Transverse colon (tissue), 4 donors: ENCODE measurements at regions not wholly inside any gene's neighbourhood (a gene's known extent, or its start where the extent isn't known, plus 50 kb on each side); places are given as distances from the start of the nearest gene placed in this dataset.

Source experiments
- DNase-seq: peaks from one replicate; pipeline ENCODE4 v3.0.0-alpha.2; 2019
- H3K27ac ChIP-seq, 4 donors: fragments of 200-600 bp; sonication (generic); 2 replicates each; pipeline ENCODE4 v1.5.1; 2016 to 2018; ENCODE audit warnings: inconsistent platforms in 4 of 4
- H3K27me3 ChIP-seq: fragments of 200-600 bp; sonication (generic); 2 replicates; pipeline ENCODE4 v1.5.1; 2017; ENCODE audit warnings: inconsistent platforms
- H3K36me3 ChIP-seq, 4 donors: fragments of 200-600 bp; sonication (generic); 2 replicates each; pipeline ENCODE4 v1.5.1; 2017 to 2019; ENCODE audit warnings: inconsistent platforms in 4 of 4
- H3K4me1 ChIP-seq, 4 donors: fragments of 200-600 bp; sonication (generic); 2 replicates each; pipeline ENCODE4 v1.5.1; 2017 to 2020; ENCODE audit warnings: inconsistent platforms in 4 of 4
- H3K4me3 ChIP-seq, 4 donors: fragments of 200-600 bp; sonication (generic); 1 replicate in 1 of 4; 2 replicates in 3 of 4; pipeline versions ENCODE4 v1.5.1 to v1.6.1; 2017 to 2019; ENCODE audit warnings: inconsistent platforms in 4 of 4
- H3K9me3 ChIP-seq, 2 donors: fragments of 200-600 bp; sonication (generic); 2 replicates each; pipeline ENCODE4 v1.5.1; 2017 to 2019; ENCODE audit warnings: inconsistent platforms in 2 of 2
- CTCF ChIP-seq, 5 experiments: fragments of 200-600 bp in 3 of 5; fragments of 450-650 bp in 2 of 5; sonication (generic) in 3 of 5; IDR thresholded peaks; 1 replicate in 2 of 5; 2 replicates in 3 of 5; pipeline ENCODE4 v1.5.1; 2016 to 2017; ENCODE audit warnings: antibody characterized with exemption in 5 of 5, inconsistent platforms in 3 of 5, mild to moderate bottlenecking in 2 of 5, moderate library complexity in 1 of 5
- EP300 ChIP-seq: sonication (generic); formaldehyde crosslinking; IDR thresholded peaks from one replicate; pipeline ENCODE4 v1.6.1; 2017; ENCODE audit warnings: antibody characterized with exemption, low read depth
- POLR2A ChIP-seq: fragments of 450-650 bp; IDR thresholded peaks from one replicate; pipeline ENCODE4 v1.6.1; 2016; ENCODE audit warnings: antibody characterized with exemption, mild to moderate bottlenecking, moderate library complexity
- POLR2AphosphoS5 ChIP-seq, 3 donors: sonication (generic); formaldehyde crosslinking; IDR thresholded peaks; one replicate each; pipeline ENCODE4 v1.6.1; 2016; ENCODE audit warnings: antibody characterized with exemption in 3 of 3
- WGBS, 2 donors: methylation state at CpG; one replicate each; pipeline ENCODE4 v1.1.5; 2018; ENCODE audit warnings: low coverage in 1 of 2; 5-methylcytosine and 5-hydroxymethylcytosine counted together
- in situ Hi-C, 4 donors: fragments of 200-750 bp; cut with MboI; loops; one replicate each; pipeline versions ENCODE4 v1.15.0 to v1.15.1; 2017; ENCODE audit warnings: low sequenced_read_pairs in 3 of 4, low pct_ligation_motif_present in 1 of 4, low pct_unique_long_range_greater_than_20kb in 1 of 4
- intact Hi-C: fragments of 100-400 bp; cut with DNase I; formaldehyde crosslinking; loops from one replicate; pipeline ENCODE4 v1.15.1; 2023; ENCODE audit warnings: low total_unique reads

- no peaks in the 10 kb centered on the region for H3K27me3 ChIP-seq
- intact Hi-C loops (no loop called here), in situ Hi-C loops (no loop called here)
- H3K9me3 ChIP-seq, result no peaks in the 10 kb centered on the region
- WGBS, 2 donors, result 80 to 100% methylated on average over 1 to 2 of the region's 2 CpGs
- DNase-seq, result no peak
- peak overlapping the region; percentile 79 to 91 (median 88) for H3K27ac ChIP-seq
- TF ChIP-seq POLR2AphosphoS5 (IDR thresholded peaks at IDR 0.05) (no peak), POLR2A (no peak), EP300 (no peak), CTCF (IDR thresholded peaks at IDR 0.05) (no peak)
- no peak overlapping the region for H3K4me3 ChIP-seq
- H3K36me3 ChIP-seq, result no peaks in the 10 kb centered on the region
- H3K4me1 ChIP-seq, result peaks cover 25 to 59% (median 45%) of the 10 kb centered on the region in 4 donors
These were observed 70.5 kb downstream of the VCPKMT start for GRCh38 chr14:50045837-50046236.

DNA sequence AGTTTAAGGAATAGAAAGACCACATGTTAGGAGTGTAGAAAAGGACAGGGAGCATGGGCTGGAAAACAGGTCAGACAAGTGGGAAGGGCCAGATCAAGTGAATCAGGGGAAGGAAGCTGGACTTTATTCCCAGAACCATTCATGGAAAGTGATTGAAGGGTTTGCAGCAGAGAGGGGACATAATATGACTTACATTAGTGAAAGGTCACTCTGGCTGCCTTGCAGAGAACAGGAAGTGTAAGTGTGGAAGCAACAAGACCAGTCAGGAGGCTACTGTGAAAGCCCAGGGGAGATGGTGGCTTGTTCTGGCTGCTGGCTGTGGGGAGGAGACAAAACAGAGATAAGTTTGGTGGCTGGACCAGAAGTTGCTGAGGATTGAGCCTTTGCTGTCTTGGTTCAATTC, 69.1 kb downstream of the VCPKMT start:
- Histone ChIP-seq H3K4me3 (no peak overlapping the region), H3K27ac (peak overlapping the region; percentile 79 to 91 (median 88)), H3K27me3 (no peaks in the 10 kb centered on the region), H3K36me3 (no peaks in the 10 kb centered on the region), H3K9me3 (no peaks in the 10 kb centered on the region), H3K4me1 (peaks cover 25 to 50% (median 41%) of the 10 kb centered on the region in 4 donors)
- peak; percentile 70 for DNase-seq
- intact Hi-C loops, result no loop called here
- in situ Hi-C loops, result no loop called here
- TF ChIP-seq POLR2A (peak; percentile 32), POLR2AphosphoS5 (IDR thresholded peaks at IDR 0.05) (peak; percentile 26 to 69 (median 47)), EP300 (peak; percentile 61), CTCF (IDR thresholded peaks at IDR 0.05) (no peak)

- Histone ChIP-seq H3K27me3 (no peaks in the 10 kb centered on the region), H3K4me1 (peaks cover 22 to 40% (median 36%) of the 10 kb centered on the region in 4 donors), H3K27ac (no peak overlapping the region), H3K4me3 (no peak overlapping the region), H3K36me3 (no peaks in the 10 kb centered on the region), H3K9me3 (no peaks in the 10 kb centered on the region)
- no peak for DNase-seq
- 88% methylated on average over 4 of the region's 4 CpGs; no CpG with 5 or more reads in 1 of the 2 donors for WGBS, 2 donors
- intact Hi-C loops (no loop called here), in situ Hi-C loops (no loop called here)
- TF ChIP-seq CTCF (IDR thresholded peaks at IDR 0.05) (no peak), POLR2A (no peak), EP300 (no peak), POLR2AphosphoS5 (IDR thresholded peaks at IDR 0.05) (no peak)
These were observed 67.3 kb downstream of the VCPKMT start for GRCh38 chr14:50049093-50049492.

DNA sequence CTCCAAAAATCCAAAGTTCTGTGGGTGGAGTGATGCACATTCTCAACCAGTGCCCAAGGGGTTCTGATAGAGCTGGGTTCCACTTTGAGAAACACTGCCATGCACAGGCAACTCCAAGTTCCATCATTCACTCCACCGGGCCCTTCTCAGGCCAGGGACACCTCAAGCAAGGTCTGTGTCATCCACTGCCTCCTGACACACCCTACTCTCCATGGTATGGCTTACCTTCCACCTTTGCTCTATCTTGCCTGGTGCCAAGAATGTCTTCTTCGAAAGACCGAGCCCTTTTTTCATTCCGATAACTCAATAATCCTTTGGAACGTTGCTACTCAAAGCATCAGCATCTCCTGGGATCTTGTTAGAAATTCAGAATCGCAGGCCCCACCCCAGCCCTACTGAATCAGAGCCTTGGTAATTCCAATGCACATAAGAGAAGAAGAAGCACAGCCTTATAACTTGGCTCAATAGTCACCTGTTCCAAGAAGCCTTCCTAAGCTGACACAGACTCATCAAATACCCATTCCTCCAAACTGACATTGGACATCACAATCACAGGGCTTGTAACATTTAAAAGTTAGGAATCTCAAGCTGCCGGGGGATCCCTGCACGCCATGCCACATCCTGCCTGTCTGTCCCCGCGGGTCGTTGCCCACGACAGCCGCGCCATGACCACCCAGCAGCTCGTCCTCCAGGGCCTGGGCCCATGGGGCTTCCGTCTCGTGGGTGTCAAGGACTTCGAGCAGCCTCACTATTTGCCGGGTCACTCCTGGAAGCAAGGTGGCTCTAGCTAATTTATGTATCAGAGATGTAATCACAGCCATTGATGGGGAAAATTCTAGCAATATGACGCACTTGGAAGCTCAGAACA, 66.4 kb downstream of the VCPKMT start:
- WGBS, 2 donors, result 95 to 97% methylated on average over 5 to 20 of the region's 20 CpGs
- Histone ChIP-seq H3K4me1 (peaks cover 15 to 32% (median 27%) of the 10 kb centered on the region in 4 donors), H3K36me3 (no peaks in the 10 kb centered on the region), H3K27me3 (no peaks in the 10 kb centered on the region), H3K27ac (no peak overlapping the region), H3K9me3 (no peaks in the 10 kb centered on the region), H3K4me3 (no peak overlapping the region)
- no peak for TF ChIP-seq CTCF (IDR thresholded peaks at IDR 0.05)
- no peak for TF ChIP-seq POLR2AphosphoS5 (IDR thresholded peaks at IDR 0.05)
- TF ChIP-seq EP300, result no peak
- TF ChIP-seq POLR2A, result no peak
- in situ Hi-C loops (no loop called here), intact Hi-C loops (no loop called here)
- DNase-seq, result no peak
